IMR-90 (cell line): ENCODE measurements at regions not wholly inside any gene's neighbourhood (a gene's known extent, or its start where the extent isn't known, plus 50 kb on each side); places are given as distances from the start of the nearest gene placed in this dataset.

Experiments
- ATAC-seq: fragments of 200-7000 bp; cut with Tn5 transposase; 2 replicates; pipeline ENCODE4 v1.9.1; 2020; ENCODE audit warnings: low read depth, mild to moderate bottlenecking, moderate library complexity
- BruUV-seq: library from RNA; stranded (reverse); fragments of 400-500 nt; replicated peaks from 2 replicates; lab custom pipeline; 2021; lab: Mats Ljungman, UMichigan
- CTCF ChIA-PET: fragments of 300-600 bp; formaldehyde crosslinking; extraction: SDS; loops from one replicate; lab custom pipeline; 2021; ENCODE audit warnings: antibody characterized with exemption; lab: Yijun Ruan, JAX
- POLR2A ChIA-PET: fragments of 300-600 bp; sonication (Branson Sonifier 250); formaldehyde crosslinking; loops from one replicate; lab custom pipeline; 2022; ENCODE audit warnings: antibody characterized with exemption; ENCODE audit not compliant: unreplicated experiment; lab: Charles Lee
- DNase-seq: peaks from one replicate; pipeline ENCODE4 v3.0.0; 2013
- H2AFZ ChIP-seq: replicated peaks from 2 replicates; pipeline ENCODE3; 2013; ENCODE audit warnings: low read length, mild to moderate bottlenecking; ENCODE audit not compliant: poor library complexity
- H2AK5ac ChIP-seq: 2 replicates; pipeline ENCODE4 v1.6.1; 2013; ENCODE audit warnings: low read depth, low read length, inconsistent platforms
- H2AK9ac ChIP-seq: replicated peaks from 2 replicates; pipeline ENCODE3; 2013; ENCODE audit warnings: mild to moderate bottlenecking, low read depth, low read length, moderate library complexity; ENCODE audit not compliant: poor library complexity
- H2BK120ac ChIP-seq: 2 replicates; pipeline ENCODE4 v1.6.1; 2013; ENCODE audit warnings: low read depth, low read length, inconsistent platforms
- H2BK15ac ChIP-seq: 3 replicates; pipeline ENCODE4 v1.6.1; 2013; ENCODE audit warnings: low read depth, low read length, inconsistent platforms
- H2BK20ac ChIP-seq: 2 replicates; pipeline ENCODE4 v1.6.1; 2013; ENCODE audit warnings: low read depth, mild to moderate bottlenecking, inconsistent platforms, low read length, moderate library complexity
- H2BK5ac ChIP-seq: 2 replicates; pipeline ENCODE4 v1.6.1; 2013; ENCODE audit warnings: mild to moderate bottlenecking, low read depth, low read length, inconsistent platforms; ENCODE audit not compliant: poor library complexity, severe bottlenecking
- H3K14ac ChIP-seq: replicated peaks from 2 replicates; pipeline ENCODE4 v1.6.1; 2013; ENCODE audit warnings: low read depth, low read length, inconsistent platforms
- H3K18ac ChIP-seq: 2 replicates; pipeline ENCODE4 v1.6.1; 2013; ENCODE audit warnings: low read depth, low read length, control low read depth
- H3K23ac ChIP-seq: 2 replicates; pipeline ENCODE4 v1.6.1; 2013; ENCODE audit warnings: low read depth, low read length, inconsistent platforms
- H3K27ac ChIP-seq: 2 replicates; pipeline ENCODE4 v1.5.1; 2013; ENCODE audit warnings: mild to moderate bottlenecking, control low read depth, low read length; ENCODE audit not compliant: insufficient read depth
- H3K27me3 ChIP-seq: 2 replicates; pipeline ENCODE4 v1.6.1; 2013; ENCODE audit warnings: low read length; ENCODE audit not compliant: control insufficient read depth, insufficient read depth
- H3K36me3 ChIP-seq: 2 replicates; pipeline ENCODE4 v1.6.1; 2013; ENCODE audit warnings: low read length, mixed read lengths; ENCODE audit not compliant: control insufficient read depth, insufficient read depth
- H3K4ac ChIP-seq: 2 replicates; pipeline ENCODE4 v1.6.1; 2013; ENCODE audit warnings: low read depth, low read length, inconsistent platforms
- H3K4me1 ChIP-seq: 2 replicates; pipeline ENCODE4 v1.6.1; 2013; ENCODE audit warnings: low read length, mixed read lengths; ENCODE audit not compliant: control insufficient read depth, insufficient read depth
- H3K4me2 ChIP-seq: 2 replicates; pipeline ENCODE4 v1.6.1; 2013; ENCODE audit warnings: low read depth, mild to moderate bottlenecking, control low read depth, low read length, moderate library complexity
- H3K4me3 ChIP-seq: 2 replicates; pipeline ENCODE4 v1.5.1; 2013; ENCODE audit warnings: low read depth, mild to moderate bottlenecking, control low read depth, low read length, moderate library complexity; ENCODE audit not compliant: insufficient read depth
- H3K56ac ChIP-seq: 2 replicates; pipeline ENCODE4 v1.6.1; 2013; ENCODE audit warnings: low read length, inconsistent platforms; ENCODE audit not compliant: insufficient read depth; ENCODE audit errors: extremely low read depth
- H3K79me1 ChIP-seq, 2 experiments: 2 replicates each; pipeline ENCODE4 v1.6.1; 2013; ENCODE audit warnings: low read length in 2 of 2, inconsistent platforms in 1 of 2, low read depth in 1 of 2
- H3K9ac ChIP-seq: 2 replicates; pipeline ENCODE4 v1.6.1; 2013; ENCODE audit warnings: low read depth, low read length, control low read depth
- H3K9me1 ChIP-seq: 2 replicates; pipeline ENCODE4 v1.6.1; 2013; ENCODE audit warnings: low read length, inconsistent platforms; ENCODE audit not compliant: insufficient read depth
- H3K9me3 ChIP-seq: 2 replicates; pipeline ENCODE4 v1.6.1; 2013; ENCODE audit warnings: low read length; ENCODE audit not compliant: control insufficient read depth, insufficient read depth
- H4K20me1 ChIP-seq: 2 replicates; pipeline ENCODE4 v1.6.1; 2013; ENCODE audit warnings: low read length, inconsistent platforms; ENCODE audit not compliant: insufficient read depth
- H4K5ac ChIP-seq: 2 replicates; pipeline ENCODE4 v1.6.1; 2013; ENCODE audit warnings: mild to moderate bottlenecking, low read depth, low read length, control low read depth
- H4K8ac ChIP-seq, 2 experiments: 2 replicates each; pipeline ENCODE4 v1.6.1; 2013; ENCODE audit warnings: low read depth in 2 of 2, low read length in 2 of 2, control low read depth in 1 of 2, inconsistent platforms in 1 of 2
- H4K91ac ChIP-seq: 2 replicates; pipeline ENCODE4 v1.6.1; 2013; ENCODE audit warnings: low read depth, low read length, inconsistent platforms; ENCODE audit not compliant: insufficient read depth
- BHLHE40 ChIP-seq: fragments of 150-350 bp; IDR thresholded peaks from 2 replicates; pipeline ENCODE4 v1.6.1; 2016; ENCODE audit warnings: mild to moderate bottlenecking, low read depth, low read length
- CEBPB ChIP-seq: IDR thresholded peaks from 2 replicates; pipeline ENCODE4 v1.6.1; 2012; ENCODE audit warnings: low read depth, low read length, improper control_type of control experiment
- CHD1 ChIP-seq: IDR thresholded peaks from 2 replicates; pipeline ENCODE4 v1.6.1; 2012; ENCODE audit warnings: low read depth, low read length, improper control_type of control experiment
- FOS ChIP-seq: fragments of 150-350 bp; IDR thresholded peaks from 2 replicates; pipeline ENCODE4 v1.6.1; 2016; ENCODE audit warnings: low read depth, low read length
- MAFK ChIP-seq: IDR thresholded peaks from 2 replicates; pipeline ENCODE4 v1.6.1; 2012; ENCODE audit warnings: low read depth, low read length, improper control_type of control experiment
- MAZ ChIP-seq: IDR thresholded peaks from 2 replicates; pipeline ENCODE4 v1.6.1; 2012; ENCODE audit warnings: low read depth, mild to moderate bottlenecking, low read length, improper control_type of control experiment, moderate library complexity, borderline replicate concordance
- MXI1 ChIP-seq: IDR thresholded peaks from 2 replicates; pipeline ENCODE4 v1.6.1; 2012; ENCODE audit warnings: low read depth, mild to moderate bottlenecking, low read length, moderate library complexity, borderline replicate concordance
- NFE2L2 ChIP-seq: fragments of 150-350 bp; IDR thresholded peaks from 2 replicates; pipeline ENCODE4 v1.6.1; 2016; ENCODE audit warnings: low read depth, mild to moderate bottlenecking, low read length
- POLR2A ChIP-seq: IDR thresholded peaks from 2 replicates; pipeline ENCODE4 v1.6.1; 2012; ENCODE audit warnings: mild to moderate bottlenecking, low read depth, low read length
- RAD21 ChIP-seq: IDR thresholded peaks from 2 replicates; pipeline ENCODE4 v1.6.1; 2012; ENCODE audit warnings: low read length, improper control_type of control experiment
- RCOR1 ChIP-seq: IDR thresholded peaks from 2 replicates; pipeline ENCODE4 v1.6.1; 2012; ENCODE audit warnings: mild to moderate bottlenecking, low read length, improper control_type of control experiment; ENCODE audit not compliant: insufficient replicate concordance
- RFX5 ChIP-seq: IDR thresholded peaks from 2 replicates; pipeline ENCODE4 v1.8.0; 2012; ENCODE audit warnings: low read depth, mild to moderate bottlenecking, low read length, moderate library complexity
- SMC3 ChIP-seq: fragments of 150-350 bp; IDR thresholded peaks from 2 replicates; pipeline ENCODE4 v1.6.1; 2016; ENCODE audit warnings: low read depth, mild to moderate bottlenecking, antibody characterized with exemption, low read length, moderate library complexity
- WGBS, 2 experiments: methylation state at CpG; one replicate each; pipeline versions ENCODE4 v1.1.5 to v1.1.7; 2013; ENCODE audit warnings: missing lambda C conversion rate in 2 of 2; ENCODE audit not compliant: insufficient read length in 1 of 2; ENCODE audit errors: extremely low coverage in 2 of 2; 5-methylcytosine and 5-hydroxymethylcytosine counted together
- dilution Hi-C: fragments of 300-500 bp; cut with HindIII; formaldehyde crosslinking; loops from one replicate; pipeline ENCODE4 v1.14.3; 2018; ENCODE audit warnings: low sequenced_read_pairs; ENCODE audit not compliant: unreplicated experiment
- in situ Hi-C: fragments of 300-500 bp; cut with MboI; formaldehyde crosslinking; loops from 3 replicates; pipeline ENCODE4 v1.14.3; 2019; ENCODE audit warnings: low sequenced_read_pairs, inconsistent platforms, mixed read lengths
- intact Hi-C: fragments of 100-400 bp; cut with micrococcal nuclease; formaldehyde crosslinking; loops from 2 replicates; pipeline ENCODE4 v1.10.0; 2022
- TF ChIP-seq, protein P1 (sequence below): fragments of 150-350 bp; IDR thresholded peaks from 2 replicates; pipeline ENCODE4 v1.6.1; 2017; ENCODE audit warnings: mild to moderate bottlenecking, antibody characterized with exemption, low read length, low read depth
- TF ChIP-seq, protein P2 (sequence below): fragments of 150-350 bp; IDR thresholded peaks from 2 replicates; pipeline ENCODE4 v1.6.1; 2016; ENCODE audit warnings: low read depth, mild to moderate bottlenecking, low read length, moderate library complexity, borderline replicate concordance
- TF ChIP-seq, protein P3 (sequence below): conservative IDR thresholded peaks from 2 replicates; pipeline ENCODE4 v1.5.1; 2012; ENCODE audit warnings: mild to moderate bottlenecking, low read depth, low read length, improper control_type of control experiment

DNA sequence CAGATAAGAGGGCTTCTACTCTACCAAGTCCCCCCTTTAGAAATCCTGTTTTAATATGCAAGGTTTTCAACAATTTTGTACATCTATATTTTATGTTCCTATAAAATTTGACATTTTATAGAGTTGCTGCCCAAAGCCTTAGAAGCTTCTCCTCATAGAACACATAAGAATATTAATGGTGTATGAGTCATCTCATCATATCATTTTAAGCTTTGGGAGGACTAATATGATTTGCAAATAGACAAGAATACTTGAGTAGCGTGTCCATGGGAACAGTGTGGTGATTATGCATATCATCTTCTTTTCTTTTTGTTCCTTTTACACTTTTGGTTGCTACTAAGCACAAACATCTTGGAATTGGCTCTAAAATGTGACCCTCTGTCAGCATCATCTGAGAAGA lies 56.7 kb upstream of the HUWE1 start:
- no TSS peak for BruUV-seq
- no peak overlapping the region for H2BK120ac ChIP-seq

More for the DNA sequence above, 56.7 kb upstream of the HUWE1 start:
- peaks cover 2% of the 10 kb centered on the region; the same call in 1 of the 2 replicates for H3K27me3 ChIP-seq
- no peaks in the 10 kb centered on the region for H3K4me1 ChIP-seq
- no peak overlapping the region for H4K8ac ChIP-seq
- WGBS, 2 experiments, result no CpG with 5 or more reads among the region's 1 CpG
- no peak for DNase-seq
- dilution Hi-C loops, result no loop called here
- H3K9me3 ChIP-seq, result no peaks in the 10 kb centered on the region
- H3K36me3 ChIP-seq, result no peaks in the 10 kb centered on the region
- no peak overlapping the region for H3K14ac ChIP-seq
- no peak overlapping the region for H2BK20ac ChIP-seq
- H3K4me2 ChIP-seq, result no peak overlapping the region
- ATAC-seq, result no peak
- no peak overlapping the region for H3K9ac ChIP-seq
- no peak overlapping the region for H4K91ac ChIP-seq
- no peak overlapping the region for H2BK5ac ChIP-seq
- no peak overlapping the region for H3K56ac ChIP-seq
- H2BK15ac ChIP-seq, result no peak overlapping the region
- no peak overlapping the region for H3K4me3 ChIP-seq
- no peaks in the 10 kb centered on the region for H4K20me1 ChIP-seq
- POLR2A ChIA-PET, result no interaction called here
- no peaks in the 10 kb centered on the region for H3K79me1 ChIP-seq
- no peak overlapping the region for H3K23ac ChIP-seq
- H2AK5ac ChIP-seq, result no peak overlapping the region
- intact Hi-C loops, result no loop called here
- CTCF ChIA-PET, result no interaction called here
- TF ChIP-seq CHD1 (no peak), BHLHE40 (no peak), MAFK (no peak), CEBPB (no peak), MXI1 (no peak), NFE2L2 (no peak), FOS (no peak), RFX5 (no peak), MAZ (no peak), SMC3 (no peak), RCOR1 (no peak), POLR2A (no peak), RAD21 (no peak)
- TF ChIP-seq, protein P1, sequence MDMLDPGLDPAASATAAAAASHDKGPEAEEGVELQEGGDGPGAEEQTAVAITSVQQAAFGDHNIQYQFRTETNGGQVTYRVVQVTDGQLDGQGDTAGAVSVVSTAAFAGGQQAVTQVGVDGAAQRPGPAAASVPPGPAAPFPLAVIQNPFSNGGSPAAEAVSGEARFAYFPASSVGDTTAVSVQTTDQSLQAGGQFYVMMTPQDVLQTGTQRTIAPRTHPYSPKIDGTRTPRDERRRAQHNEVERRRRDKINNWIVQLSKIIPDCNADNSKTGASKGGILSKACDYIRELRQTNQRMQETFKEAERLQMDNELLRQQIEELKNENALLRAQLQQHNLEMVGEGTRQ, result no peak
- TF ChIP-seq, protein P2, sequence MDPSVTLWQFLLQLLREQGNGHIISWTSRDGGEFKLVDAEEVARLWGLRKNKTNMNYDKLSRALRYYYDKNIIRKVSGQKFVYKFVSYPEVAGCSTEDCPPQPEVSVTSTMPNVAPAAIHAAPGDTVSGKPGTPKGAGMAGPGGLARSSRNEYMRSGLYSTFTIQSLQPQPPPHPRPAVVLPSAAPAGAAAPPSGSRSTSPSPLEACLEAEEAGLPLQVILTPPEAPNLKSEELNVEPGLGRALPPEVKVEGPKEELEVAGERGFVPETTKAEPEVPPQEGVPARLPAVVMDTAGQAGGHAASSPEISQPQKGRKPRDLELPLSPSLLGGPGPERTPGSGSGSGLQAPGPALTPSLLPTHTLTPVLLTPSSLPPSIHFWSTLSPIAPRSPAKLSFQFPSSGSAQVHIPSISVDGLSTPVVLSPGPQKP, result no peak
- TF ChIP-seq, protein P3, sequence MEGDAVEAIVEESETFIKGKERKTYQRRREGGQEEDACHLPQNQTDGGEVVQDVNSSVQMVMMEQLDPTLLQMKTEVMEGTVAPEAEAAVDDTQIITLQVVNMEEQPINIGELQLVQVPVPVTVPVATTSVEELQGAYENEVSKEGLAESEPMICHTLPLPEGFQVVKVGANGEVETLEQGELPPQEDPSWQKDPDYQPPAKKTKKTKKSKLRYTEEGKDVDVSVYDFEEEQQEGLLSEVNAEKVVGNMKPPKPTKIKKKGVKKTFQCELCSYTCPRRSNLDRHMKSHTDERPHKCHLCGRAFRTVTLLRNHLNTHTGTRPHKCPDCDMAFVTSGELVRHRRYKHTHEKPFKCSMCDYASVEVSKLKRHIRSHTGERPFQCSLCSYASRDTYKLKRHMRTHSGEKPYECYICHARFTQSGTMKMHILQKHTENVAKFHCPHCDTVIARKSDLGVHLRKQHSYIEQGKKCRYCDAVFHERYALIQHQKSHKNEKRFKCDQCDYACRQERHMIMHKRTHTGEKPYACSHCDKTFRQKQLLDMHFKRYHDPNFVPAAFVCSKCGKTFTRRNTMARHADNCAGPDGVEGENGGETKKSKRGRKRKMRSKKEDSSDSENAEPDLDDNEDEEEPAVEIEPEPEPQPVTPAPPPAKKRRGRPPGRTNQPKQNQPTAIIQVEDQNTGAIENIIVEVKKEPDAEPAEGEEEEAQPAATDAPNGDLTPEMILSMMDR, result no peak
- H3K18ac ChIP-seq, result no peak overlapping the region
- no peaks in the 10 kb centered on the region for H3K9me1 ChIP-seq
- H4K5ac ChIP-seq, result no peak overlapping the region
- no peak overlapping the region for H2AFZ ChIP-seq
- in situ Hi-C loops, result no loop called here
- no peak overlapping the region for H2AK9ac ChIP-seq
- H3K4ac ChIP-seq, result no peak overlapping the region
- no peak overlapping the region for H3K27ac ChIP-seq
